GM18909 (cell line): ENCODE measurements at regions not wholly inside any gene's neighbourhood (a gene's known extent, or its start where the extent isn't known, plus 50 kb on each side); places are given as distances from the start of the nearest gene placed in this dataset.
"Not testable (repeated sequence)": the region's sequence is repeated elsewhere in the genome, so short reads cannot be mapped to it uniquely, and the experiment has no call there.

Experiments used
- ATAC-seq: cut with Tn5 transposase; IDR thresholded peaks from one replicate; pipeline ENCODE4 v1.9.1; 2021; ENCODE audit warnings: mild to moderate bottlenecking; ENCODE audit not compliant: unreplicated experiment, poor library complexity

DNA sequence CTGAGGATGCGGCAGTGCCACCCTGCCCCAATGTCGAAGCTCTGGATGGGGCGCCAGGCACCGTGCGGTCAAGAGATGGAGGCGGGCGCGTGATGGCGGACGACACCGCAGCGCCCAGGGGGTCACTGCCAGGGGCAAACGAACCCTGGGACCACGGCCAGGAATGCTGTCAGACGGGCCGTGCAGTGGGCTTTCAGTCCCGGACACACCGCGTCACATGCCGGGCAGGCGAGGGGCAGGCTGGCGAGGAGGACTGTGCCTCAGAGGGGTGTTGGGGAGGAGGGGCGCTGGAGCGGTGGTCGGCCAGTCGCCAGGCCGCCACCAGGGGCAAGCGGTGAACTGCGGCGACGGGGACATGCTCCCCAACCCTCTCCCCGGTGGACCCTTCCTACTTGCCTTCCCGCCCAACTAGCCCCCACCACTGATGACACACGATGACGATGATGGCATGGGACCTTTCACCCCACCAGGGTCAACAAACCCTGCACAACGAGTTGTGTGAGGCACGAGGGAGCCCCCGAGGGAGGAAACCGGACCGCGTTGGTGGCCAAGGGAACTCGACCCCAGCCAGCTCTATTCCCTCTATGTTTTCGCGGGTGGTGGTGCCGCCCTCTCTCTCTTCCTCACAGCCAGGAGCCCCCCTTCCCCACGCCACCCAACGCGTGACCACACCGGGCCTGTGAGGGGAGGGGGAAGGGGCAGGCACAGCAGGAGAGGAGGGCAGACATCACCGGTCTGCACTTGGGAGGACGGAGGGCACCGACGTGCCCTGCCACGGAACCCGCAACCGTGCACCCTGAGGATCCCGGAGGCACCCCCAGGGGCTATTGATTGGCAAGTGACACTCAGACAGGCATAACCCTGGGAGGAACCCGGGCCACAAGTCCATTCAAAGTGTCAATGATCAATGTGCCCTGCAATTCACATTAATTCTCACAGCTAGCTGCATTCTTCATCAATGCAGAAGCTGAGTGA lies 1960.9 kb upstream of the DEFB115 start:
- no peak for ATAC-seq

DNA sequence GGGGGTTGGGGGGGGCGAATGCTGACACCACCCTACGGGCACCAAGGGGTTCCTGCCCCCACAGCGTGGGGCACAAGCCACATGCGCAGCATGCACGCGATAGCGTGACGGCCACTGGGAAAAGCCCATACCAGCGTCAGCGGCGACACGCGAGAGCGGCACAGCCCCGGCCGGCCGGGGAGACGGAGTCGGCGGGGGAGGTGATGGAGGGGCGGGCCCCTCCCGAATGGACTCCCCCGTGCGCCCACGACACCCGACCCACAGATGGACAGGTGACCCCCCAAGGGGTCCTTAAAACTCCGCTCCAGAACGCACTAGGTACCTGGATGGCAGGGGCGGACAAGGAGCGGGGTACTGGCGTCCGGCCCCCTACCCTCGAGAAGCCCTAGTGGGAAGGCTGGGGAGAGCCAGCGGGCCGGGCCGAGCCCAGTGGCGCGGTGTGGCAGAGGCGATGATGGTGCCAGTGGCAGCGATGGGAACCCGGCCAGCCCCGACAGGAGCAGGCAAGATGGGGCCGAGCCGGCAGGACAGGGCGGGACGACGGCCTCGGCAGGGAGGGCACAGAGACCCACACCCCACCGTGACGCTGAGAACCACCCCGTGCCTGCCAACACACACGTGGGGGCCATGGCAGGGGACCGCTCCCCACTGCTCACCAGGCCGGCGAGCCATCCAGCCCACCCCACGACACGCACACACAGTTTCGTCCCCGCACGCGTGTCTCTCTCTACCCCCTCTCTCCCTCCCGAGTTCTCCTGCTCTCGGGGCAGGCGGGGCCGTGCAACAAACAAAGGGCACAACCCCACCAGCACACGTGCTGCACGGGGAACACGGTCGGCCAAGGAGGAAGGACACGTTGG lies 1959.8 kb upstream of the DEFB115 start:
- ATAC-seq: no peak

DNA sequence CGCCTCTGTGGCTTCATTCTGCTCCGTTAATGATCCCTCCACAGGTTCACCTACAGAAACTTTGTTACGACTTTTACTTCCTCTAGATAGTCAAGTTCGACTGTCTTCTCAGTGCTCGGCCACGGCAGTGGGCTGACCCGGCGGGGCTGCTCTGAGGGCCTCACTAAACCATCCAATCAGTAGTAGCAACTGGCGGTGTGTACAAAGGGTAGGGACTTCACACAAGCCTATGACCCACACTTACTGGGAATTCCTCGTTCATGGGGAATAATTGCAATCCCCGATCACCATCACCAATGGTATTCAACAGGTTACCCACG lies 1959.2 kb upstream of the DEFB115 start:
- ATAC-seq: no peak

DNA sequence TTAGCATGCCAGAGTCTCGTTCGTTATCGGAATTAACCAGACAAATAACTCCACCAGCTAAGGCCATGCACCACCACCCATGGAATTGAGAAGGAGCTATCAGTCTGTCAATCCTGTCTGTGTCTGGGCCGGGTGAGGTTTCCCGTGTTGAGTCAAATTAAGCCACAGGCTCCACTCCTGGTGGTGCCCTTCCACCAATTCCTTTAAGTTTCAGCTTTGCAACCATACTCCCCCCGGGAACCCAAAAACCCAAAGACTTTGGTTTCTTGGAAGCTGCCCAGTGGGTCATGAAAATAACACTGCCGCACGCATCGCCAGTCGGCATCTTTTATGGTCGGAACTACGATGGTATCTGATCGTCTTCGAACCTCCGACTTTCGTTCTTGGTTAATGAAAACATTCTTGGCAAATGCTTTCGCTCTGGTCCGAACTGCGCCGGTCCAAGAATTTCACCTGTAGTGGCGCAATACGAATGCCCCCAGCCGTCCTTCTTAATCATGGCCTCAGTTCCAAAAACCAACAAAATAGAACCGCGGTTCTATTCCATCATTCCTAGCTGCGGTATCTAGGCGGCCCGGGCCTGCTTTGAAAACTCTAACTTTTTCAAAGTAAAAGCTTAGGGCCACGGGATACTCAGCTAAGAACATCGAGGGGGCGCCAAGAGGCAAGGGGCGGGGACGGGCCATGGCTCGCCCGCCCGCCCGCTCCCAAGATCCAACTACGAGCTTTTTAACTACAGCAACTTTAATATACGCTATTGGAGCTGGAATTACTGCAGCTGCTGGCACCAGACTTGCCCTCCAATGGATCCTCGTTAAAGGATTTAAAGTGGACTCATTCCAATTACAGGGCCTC lies 1958.5 kb upstream of the DEFB115 start:
- ATAC-seq: no peak

DNA sequence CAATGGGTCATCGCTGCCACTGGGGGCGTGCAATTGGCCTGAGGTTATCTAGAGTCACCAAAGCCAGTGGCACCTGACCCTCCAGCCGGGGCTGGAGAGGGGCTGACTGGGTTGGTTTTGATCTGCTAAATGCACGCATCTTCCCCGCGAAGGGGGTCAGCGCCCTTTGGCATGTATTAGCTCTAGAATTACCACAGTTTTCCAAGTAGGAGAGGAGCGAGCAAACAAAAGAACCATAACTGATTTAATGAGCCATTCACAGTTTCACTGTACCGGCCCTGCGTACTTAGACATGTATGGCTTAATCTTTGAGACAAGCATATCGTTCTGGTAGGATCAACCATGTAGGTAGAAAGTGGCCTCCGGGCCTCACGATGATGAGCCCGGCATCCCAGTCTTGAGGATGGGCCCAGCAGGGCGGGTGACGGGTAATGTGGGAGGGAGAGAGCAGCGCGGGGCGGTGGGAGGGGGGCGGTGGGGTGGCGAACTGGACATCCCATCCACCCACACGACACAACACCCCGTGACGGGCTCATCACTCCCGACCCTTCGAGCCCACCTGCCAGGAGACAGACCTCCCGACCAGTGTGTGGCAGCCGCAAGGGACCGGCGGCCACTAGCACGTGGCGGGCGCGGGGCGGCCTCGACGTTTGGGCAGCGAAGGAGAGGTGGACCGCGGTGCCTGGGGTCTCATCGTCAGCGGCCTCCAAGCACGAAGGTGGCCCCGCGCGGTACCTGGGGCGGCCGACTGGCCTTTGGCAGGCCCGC lies 1957.5 kb upstream of the DEFB115 start:
- no peak for ATAC-seq

DNA sequence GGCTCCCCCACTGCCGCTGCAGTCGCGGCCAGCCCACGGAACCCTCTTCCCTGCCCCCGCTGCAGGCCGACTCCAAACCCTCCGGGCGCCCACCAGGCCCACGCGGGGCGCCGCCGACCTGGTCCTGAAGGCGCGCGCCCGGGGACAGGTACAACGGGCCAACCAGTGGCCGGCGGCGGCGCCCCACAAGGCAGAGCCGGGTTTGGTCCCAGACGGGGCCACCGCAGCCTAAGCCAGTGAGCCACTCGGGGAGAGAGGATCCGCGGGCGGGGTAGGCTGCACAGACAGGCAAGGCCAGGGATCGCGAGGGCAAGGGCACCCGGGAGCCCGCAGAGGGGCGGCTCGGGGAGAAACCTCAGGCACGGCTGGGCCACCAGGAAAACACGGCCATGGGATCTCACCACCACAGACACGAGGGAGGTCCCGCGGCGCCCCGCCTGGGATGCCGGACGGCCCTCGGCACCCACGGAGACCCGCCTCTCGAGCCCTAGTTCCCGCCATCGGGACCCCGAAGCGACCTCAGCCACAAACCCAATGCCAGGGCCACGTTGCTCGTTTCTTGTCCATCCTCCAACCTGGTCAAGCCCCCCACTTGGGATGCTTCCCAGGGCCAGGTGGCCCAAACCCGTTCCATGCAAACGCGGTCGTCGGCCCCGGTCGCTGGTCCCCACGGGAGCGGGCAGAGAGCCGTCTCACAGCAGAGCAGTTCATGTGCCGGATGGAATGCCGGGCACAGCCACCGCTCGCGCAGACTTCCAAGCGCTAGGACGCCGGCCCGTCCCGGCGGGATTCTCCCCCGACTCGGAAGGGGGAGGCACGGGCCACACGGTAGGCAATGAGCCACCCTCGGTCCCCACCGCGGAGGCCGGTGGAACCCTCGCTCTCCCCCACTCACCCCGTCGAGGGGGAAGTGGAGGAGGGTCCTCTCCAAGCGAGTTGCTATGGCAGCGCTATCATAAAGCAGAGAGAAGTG lies 1956.6 kb upstream of the DEFB115 start:
- no peak for ATAC-seq

DNA sequence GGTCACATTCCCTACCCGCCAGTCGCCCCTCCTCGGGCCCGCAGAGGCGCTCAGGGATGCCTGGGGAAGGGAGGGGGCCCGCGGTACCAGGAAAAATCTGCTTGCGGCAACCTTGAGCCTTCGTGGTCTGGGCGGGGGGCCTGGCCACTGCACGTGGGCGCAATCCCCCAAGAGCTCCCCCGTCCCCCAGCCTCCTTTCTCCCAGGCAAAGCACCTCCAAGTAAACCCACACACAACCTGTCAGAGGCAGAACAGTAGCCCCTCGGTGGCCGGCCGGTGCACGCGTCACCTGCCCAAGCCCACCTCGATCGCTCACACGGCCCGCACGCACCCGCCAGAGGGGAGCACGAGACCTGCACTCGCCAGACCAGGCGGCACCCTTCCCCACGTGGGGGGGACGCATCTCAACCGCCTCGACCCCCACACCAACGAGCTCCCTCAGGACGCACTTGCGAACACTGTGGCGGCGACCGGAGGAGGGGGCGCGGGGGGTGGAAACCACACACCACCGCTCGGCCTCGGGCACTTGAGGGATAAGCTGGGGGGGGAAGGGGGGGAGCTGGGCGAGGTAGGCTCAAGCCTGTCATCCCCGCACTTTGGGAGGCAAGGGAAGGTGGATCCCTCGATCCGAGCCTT lies 1955.7 kb upstream of the DEFB115 start:
- no peak for ATAC-seq

DNA sequence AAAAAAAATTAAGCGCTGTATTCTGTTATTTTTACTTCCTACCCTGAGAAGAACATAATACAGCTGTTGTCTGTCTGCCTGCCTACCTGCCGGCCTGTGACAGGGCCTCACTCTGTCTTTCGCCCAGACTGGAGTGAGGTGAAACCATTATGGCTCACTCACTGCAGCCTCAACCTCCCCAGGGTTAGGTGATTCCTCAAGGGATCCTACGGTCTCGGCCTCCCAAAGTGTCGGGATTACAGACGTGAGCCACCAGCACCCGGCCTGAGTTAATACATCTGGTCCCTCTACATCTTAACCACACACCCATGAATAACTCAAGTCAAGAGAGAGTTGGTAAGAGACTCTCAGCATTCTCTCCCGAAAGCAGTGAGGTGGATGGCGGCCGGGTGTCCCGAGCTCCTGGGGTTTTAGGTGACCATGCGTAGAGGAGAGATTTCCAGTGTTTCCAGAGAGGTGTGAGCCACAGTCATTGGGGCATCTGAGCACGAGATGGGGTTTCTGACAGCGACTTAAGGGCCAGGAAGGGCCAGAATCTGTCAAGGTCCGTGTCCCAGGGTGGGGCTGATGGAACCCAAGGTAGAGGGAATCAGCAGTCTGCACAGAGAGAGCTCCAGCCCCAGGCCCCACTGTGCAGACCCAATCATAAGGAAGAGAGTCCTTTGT lies 1954.4 kb upstream of the DEFB115 start:
- no peak for ATAC-seq

DNA sequence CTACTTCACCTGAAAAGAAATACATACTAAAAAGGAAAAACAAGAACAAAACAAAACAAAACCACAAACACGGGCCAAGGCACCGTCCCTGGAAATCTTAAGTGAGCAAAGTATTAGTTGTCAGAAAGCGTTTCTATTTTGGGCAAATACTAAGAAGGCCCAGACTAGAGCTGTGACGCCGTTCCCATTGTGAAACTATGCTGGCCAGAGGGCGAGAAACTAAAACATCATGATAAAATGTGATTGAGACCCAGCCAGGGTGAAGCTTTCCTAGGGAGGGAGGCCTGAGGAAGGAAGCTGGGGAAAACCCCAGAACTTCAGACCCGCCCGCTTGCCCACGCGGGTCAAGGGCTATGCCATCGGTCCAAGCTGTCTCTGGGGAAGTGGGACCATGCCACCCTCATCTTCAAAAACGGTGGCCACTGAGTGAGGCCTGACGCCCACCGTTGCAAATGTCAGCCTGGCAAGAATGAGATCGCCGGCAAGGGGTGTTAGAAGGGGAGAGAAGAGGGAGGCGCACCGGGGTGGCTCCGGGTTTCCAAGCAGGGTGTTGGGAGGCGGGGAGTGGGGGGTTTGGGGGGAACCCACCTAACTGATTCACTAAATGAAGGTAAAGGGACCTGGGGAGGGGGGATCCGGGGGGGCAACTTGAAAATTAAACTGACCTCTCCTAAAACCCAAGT lies 1950.9 kb upstream of the DEFB115 start:
- no peak for ATAC-seq

DNA sequence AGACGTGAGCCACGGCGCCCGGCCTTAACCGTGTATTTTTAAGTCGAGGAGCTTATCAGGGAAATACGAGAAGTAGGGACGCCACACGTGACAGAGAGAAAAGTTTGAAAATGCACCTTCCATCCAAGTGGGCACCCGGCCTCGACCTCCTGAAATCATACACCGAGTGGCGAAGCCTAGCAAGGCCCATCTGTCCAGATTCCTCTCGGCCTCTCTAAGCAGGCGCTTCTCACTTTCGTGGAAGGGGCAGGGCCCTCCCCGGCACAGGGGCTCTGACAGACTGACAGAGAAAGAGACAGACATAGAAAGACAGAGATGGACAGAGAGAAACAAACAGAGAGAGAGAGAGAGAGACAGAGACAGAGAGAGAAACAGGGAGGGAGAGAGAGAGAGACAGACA lies 1950.0 kb upstream of the DEFB115 start:
- not testable (repeated sequence) for ATAC-seq

DNA sequence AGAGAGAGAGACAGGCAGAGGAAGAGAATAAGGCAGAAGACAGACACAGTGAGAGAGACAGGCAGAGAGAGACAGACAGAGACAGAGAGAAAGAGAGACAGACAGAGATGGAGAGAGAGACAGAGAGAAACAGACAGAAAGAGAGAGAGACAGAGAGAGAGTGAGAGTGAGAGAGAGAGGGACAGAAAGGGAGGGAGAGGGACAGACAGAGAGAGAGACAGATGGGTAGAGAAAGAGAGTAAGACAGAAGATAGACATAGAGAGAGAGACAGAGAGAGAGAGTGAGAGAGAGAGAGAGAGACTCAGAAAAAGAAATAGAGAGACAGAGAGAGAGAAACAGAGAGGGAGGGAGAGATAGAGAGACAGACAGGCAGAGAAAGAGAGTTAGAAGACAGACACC lies 1948.5 kb upstream of the DEFB115 start:
- ATAC-seq: not testable (repeated sequence)

DNA sequence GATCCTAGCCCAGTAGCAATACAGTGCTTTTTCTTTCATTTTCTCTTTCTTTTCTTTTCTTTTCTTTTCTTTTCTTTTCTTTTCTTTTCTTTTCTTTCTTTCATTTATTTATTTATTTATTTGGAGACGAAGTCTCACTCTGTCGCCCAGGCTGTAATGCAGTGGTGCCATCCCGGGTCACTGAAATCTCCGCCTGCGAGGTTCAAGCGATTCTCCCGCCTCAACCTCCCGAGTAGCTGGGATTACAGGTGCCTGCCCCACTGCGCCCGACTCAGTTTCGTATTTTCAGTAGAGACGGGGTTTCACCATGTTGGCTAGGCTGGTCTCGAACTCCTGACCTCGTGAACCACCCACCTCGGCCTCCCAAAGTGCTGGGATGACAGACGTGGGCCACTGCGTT lies 1948.0 kb upstream of the DEFB115 start:
- ATAC-seq: not testable (repeated sequence)

DNA sequence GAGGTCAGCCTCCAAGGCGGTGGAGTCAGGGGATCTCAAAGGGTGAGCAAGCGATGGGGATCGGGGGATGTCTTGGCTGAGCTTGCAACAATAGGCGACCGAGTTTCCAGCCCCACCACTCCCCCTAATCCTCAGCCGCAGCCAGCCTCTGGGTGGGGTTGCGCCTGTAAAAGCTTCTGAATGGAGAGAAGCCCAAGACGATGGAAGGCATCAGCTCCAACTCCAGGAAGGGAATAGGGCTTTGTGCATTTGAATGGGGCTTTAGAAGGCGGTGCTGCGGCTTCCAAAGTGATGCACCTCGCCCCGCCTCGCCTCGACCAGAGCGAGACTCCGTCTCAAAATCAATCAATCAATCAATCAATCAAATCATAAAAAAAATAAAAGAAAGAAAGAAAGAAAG lies 1946.4 kb upstream of the DEFB115 start:
- not testable (repeated sequence) for ATAC-seq

DNA sequence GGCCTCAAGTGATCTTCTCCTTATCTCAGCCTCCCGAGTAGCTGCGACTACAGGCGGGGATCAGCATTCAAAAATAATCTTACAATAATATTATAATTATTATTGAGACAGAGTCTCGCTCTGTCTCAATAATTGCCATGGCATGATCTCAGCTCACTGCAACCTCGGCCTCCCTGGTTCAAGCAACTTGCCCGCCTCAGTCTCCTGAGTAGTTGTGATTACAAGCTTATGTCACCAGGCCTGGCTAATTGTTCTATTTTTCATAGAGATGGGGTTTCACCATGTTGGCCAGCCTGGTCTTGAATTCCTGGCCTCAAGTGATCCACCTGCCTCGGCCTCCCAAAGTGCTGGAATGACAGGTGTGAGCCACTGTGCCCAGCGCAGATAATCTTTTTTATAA lies 1944.8 kb upstream of the DEFB115 start:
- not testable (repeated sequence) for ATAC-seq

DNA sequence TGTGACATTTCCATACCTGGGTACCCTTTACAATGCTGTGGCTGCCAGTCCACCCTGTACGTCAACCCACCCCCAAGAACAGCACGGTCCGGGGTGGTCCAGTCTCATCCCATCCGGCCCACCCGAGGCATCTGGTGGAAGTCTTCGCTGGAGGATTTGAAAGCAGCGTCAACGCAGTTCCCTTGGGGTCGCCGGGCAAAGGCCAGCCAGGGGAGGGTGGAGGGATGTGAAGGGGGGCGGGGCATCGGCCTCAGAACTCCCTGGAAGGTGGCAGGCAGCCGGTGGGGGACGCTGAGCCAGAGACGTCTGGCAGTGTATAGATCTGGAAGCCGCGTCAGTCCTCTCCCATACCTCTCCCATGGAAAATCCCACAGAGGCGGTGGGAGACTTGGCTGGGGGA lies 1944.0 kb upstream of the DEFB115 start:
- ATAC-seq: no peak

DNA sequence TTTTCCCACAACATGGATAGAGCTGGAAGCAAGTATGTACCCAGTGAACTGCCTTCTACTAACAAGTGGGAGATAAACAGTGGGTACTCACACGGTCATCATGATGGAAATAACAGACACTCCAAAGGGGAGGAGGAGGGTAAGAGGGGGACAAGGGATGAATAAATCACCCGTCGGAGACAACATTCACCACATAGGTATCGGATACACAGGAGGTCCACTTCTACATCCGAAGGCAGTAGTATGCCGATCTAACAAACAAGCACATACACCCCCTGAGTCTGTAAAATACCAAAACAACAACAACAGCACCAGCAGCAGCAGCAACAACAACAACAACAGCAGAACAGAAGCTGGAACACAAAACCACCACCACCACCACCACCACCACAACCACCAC lies 1943.2 kb upstream of the DEFB115 start:
- no peak for ATAC-seq

DNA sequence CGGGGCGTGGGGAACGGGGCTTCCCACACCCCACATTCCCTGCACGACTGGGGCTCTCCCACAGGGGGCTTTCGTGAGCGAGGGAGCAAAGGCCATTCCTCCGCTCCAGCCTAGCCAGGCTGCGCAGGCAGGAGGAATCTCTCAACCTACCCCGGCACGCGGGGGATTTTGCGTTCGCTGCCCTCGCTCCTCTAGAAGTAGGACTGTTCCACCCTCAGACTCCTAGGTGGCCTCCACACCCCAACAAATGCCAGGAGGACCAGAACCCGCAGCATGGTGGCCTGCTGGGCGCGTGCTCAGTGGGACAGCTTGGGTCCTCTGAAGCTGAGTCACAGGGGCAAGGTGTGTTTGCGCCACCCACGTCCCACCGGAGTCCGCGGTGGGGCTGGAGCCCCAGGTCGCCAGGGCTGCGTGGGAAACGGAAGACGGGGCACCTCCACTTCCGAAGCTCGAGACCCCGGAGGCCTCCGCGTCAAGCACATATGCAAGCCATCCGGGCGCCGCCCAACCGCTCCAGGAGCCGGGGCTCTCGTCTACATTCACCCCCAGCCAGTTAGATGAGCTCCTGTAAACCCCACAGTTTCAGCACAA lies 1938.5 kb upstream of the DEFB115 start:
- no peak for ATAC-seq
